Left lung (tissue), 4 donors: ENCODE measurements at regions not wholly inside any gene's neighbourhood (a gene's known extent, or its start where the extent isn't known, plus 50 kb on each side); places are given as distances from the start of the nearest gene placed in this dataset.

Source experiments
- ATAC-seq: fragments of 200-7000 bp; cut with Tn5 transposase; one replicate; pipeline ENCODE4 v1.9.1; 2020; ENCODE audit warnings: moderate library complexity
- DNase-seq, 4 donors: peaks; one replicate each; pipeline ENCODE4 v3.0.0-alpha.2; 2013 to 2020
- H3K27ac ChIP-seq, 2 donors: fragments of 200-600 bp; sonication (generic) in 1 of 2; one replicate each; pipeline versions ENCODE4 v1.5.0 to v1.8.0; 2020 to 2021
- H3K27me3 ChIP-seq, 2 donors: fragments of 200-600 bp; sonication (generic) in 1 of 2; one replicate each; pipeline versions ENCODE4 v1.5.0 to v1.8.0; 2020 to 2021
- H3K36me3 ChIP-seq, 2 donors: fragments of 200-600 bp; sonication (generic) in 1 of 2; one replicate each; pipeline versions ENCODE4 v1.5.0 to v1.8.0; 2020 to 2021
- H3K4me1 ChIP-seq, 2 donors: fragments of 200-600 bp; one replicate each; pipeline ENCODE4 v1.8.0; 2021
- H3K4me3 ChIP-seq, 2 donors: fragments of 200-600 bp; sonication (generic) in 1 of 2; one replicate each; pipeline versions ENCODE4 v1.5.0 to v1.8.0; 2020 to 2021; ENCODE audit warnings: mild to moderate bottlenecking in 1 of 2
- H3K9me3 ChIP-seq, 2 donors: fragments of 200-600 bp; sonication (generic) in 1 of 2; one replicate each; pipeline versions ENCODE4 v1.5.0 to v1.8.0; 2020 to 2021
- intact Hi-C, 2 donors: fragments of 100-400 bp; cut with DNase I; formaldehyde crosslinking; loops; one replicate each; pipeline versions ENCODE4 v1.11.2 to v1.14.2; 2022
- TF ChIP-seq, protein P1 (sequence below), 2 donors: fragments of 200-600 bp; sonication (generic) in 1 of 2; IDR thresholded peaks; one replicate each; pipeline versions ENCODE4 v1.5.0 to v1.8.0; 2021; ENCODE audit warnings: antibody characterized with exemption in 2 of 2
- donor health status: DM: no; HTN: yes; CAD: no.
- donor health status: DM: no; HTN: no; CAD: no.

DNA sequence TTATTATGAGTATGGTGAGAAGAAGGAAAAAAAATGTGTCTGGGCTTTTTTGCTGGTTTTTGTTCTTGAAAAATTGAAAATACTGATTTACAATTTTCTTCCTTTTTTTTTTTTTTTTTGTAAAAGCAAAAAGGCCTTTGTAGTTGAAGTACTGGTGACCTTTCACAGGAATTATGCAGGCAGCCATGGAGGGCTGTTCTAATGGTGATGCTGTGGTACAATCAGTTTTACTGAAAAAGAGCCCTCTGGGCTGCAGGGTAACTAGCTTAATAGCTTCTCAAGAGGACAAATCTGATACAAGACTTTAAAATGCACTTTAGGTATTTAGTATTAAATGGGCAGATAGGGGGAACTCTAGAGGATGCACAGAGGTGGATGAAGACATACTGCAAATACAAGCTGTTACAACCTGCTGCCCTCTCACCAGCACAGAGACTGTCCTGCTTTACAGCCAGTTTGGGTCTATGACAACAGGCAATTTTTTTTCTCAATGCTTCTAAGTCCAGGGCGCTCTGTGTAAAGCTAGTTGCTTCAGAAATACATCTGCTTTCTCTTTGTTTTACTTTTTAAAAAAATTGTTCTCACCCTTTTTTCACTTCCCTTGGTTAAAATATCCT, 61.6 kb upstream of the HS3ST5 start:
- no peak overlapping the region for H3K27ac ChIP-seq
- no peaks in the 10 kb centered on the region for H3K4me1 ChIP-seq
- H3K27me3 ChIP-seq, result no peaks in the 10 kb centered on the region
- no peaks in the 10 kb centered on the region for H3K9me3 ChIP-seq
- no peak overlapping the region for H3K4me3 ChIP-seq
- DNase-seq (no peak), ATAC-seq (no peak)
- TF ChIP-seq, protein P1, sequence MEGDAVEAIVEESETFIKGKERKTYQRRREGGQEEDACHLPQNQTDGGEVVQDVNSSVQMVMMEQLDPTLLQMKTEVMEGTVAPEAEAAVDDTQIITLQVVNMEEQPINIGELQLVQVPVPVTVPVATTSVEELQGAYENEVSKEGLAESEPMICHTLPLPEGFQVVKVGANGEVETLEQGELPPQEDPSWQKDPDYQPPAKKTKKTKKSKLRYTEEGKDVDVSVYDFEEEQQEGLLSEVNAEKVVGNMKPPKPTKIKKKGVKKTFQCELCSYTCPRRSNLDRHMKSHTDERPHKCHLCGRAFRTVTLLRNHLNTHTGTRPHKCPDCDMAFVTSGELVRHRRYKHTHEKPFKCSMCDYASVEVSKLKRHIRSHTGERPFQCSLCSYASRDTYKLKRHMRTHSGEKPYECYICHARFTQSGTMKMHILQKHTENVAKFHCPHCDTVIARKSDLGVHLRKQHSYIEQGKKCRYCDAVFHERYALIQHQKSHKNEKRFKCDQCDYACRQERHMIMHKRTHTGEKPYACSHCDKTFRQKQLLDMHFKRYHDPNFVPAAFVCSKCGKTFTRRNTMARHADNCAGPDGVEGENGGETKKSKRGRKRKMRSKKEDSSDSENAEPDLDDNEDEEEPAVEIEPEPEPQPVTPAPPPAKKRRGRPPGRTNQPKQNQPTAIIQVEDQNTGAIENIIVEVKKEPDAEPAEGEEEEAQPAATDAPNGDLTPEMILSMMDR (IDR thresholded peaks at IDR 0.05), result no peak
- intact Hi-C loops, result no loop called here
- no peaks in the 10 kb centered on the region for H3K36me3 ChIP-seq

DNA sequence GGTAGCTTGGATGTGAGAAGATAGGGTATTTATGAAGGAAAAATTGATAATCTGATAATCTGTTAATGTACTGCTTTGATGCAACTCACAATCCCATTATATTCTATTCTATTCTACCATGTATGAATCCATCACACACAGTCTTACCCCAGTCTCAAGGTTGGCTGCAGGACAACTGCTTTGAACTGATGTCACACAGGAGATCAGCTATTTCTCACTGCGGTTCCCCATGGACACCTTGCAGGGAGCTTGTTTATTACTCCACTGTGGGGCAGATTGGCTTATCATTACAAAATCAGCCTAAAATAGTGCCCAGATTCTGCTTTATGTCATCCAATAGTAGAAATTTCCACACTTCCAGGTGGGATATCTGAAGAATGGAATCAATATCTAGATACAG, 61.0 kb upstream of the HS3ST5 start:
- Histone ChIP-seq H3K4me1 (no peaks in the 10 kb centered on the region), H3K27me3 (no peaks in the 10 kb centered on the region), H3K36me3 (no peaks in the 10 kb centered on the region), H3K27ac (no peak overlapping the region), H3K4me3 (no peak overlapping the region), H3K9me3 (no peaks in the 10 kb centered on the region)
- intact Hi-C loops, result no loop called here
- ATAC-seq (no peak), DNase-seq (no peak)
- TF ChIP-seq, protein P1 (IDR thresholded peaks at IDR 0.05), result no peak

DNA sequence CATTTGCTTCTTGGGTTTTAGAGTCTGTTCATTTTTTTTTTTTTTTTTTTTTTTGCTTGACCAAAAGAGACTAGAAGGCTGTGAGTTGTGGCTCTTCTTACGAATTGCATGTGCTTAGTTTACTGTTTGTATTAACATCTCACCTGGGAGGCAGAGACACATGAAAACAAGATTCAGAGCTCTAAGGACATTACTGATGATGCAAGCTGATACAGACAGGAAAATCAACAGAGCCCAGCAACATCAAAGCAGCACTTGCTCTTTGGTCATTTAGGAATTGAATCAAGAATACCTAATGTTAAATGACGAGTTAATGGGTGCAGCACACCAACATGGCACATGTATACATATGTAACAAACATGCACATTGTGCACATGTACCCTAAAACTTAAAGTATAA, 55.7 kb upstream of the HS3ST5 start:
- ATAC-seq (no peak), DNase-seq (no peak)
- no peaks in the 10 kb centered on the region for H3K36me3 ChIP-seq
- H3K27ac ChIP-seq, result no peak overlapping the region
- no peaks in the 10 kb centered on the region for H3K27me3 ChIP-seq
- intact Hi-C loops, result no loop called here
- TF ChIP-seq, protein P1 (IDR thresholded peaks at IDR 0.05), result no peak
- no peaks in the 10 kb centered on the region for H3K9me3 ChIP-seq
- no peaks in the 10 kb centered on the region for H3K4me1 ChIP-seq
- no peak overlapping the region for H3K4me3 ChIP-seq
